H9 (cell line): ENCODE measurements at regions not wholly inside any gene's neighbourhood (a gene's known extent, or its start where the extent isn't known, plus 50 kb on each side); places are given as distances from the start of the nearest gene placed in this dataset.

Source experiments
- DNase-seq: peaks from one replicate; pipeline ENCODE4 v3.0.0-alpha.2; 2017
- H2AFZ ChIP-seq: one replicate; pipeline ENCODE4 v1.6.1; 2013; ENCODE audit warnings: mild to moderate bottlenecking, low read length, control low read depth, moderate library complexity
- H2AK5ac ChIP-seq: 2 replicates; pipeline ENCODE4 v1.6.1; 2013; ENCODE audit warnings: low read length, control low read depth, mixed read lengths; ENCODE audit not compliant: insufficient read length
- H2BK120ac ChIP-seq: one replicate; pipeline ENCODE4 v1.6.1; 2013; ENCODE audit warnings: low read depth, mild to moderate bottlenecking, low read length, control low read depth, inconsistent platforms; ENCODE audit not compliant: poor library complexity, severe bottlenecking
- H2BK12ac ChIP-seq: 2 replicates; pipeline ENCODE4 v1.6.1; 2013; ENCODE audit warnings: low read length, control low read depth, mixed read lengths, low read depth; ENCODE audit not compliant: insufficient read length
- H2BK15ac ChIP-seq: 2 replicates; pipeline ENCODE4 v1.6.1; 2013; ENCODE audit warnings: low read depth, low read length, control low read depth
- H2BK20ac ChIP-seq: one replicate; pipeline ENCODE4 v1.6.1; 2013; ENCODE audit warnings: low read depth, mild to moderate bottlenecking, low read length, control low read depth, inconsistent platforms; ENCODE audit not compliant: poor library complexity, severe bottlenecking
- H2BK5ac ChIP-seq: 2 replicates; pipeline ENCODE4 v1.6.1; 2013; ENCODE audit warnings: low read length, control low read depth, mixed read lengths; ENCODE audit not compliant: insufficient read length
- H3K14ac ChIP-seq: 2 replicates; pipeline ENCODE4 v1.6.1; 2013; ENCODE audit warnings: low read length, control low read depth; ENCODE audit not compliant: insufficient read depth
- H3K18ac ChIP-seq: 2 replicates; pipeline ENCODE4 v1.6.1; 2013; ENCODE audit warnings: low read depth, mild to moderate bottlenecking, mixed read lengths, low read length, control low read depth; ENCODE audit not compliant: insufficient read length
- H3K23ac ChIP-seq: 2 replicates; pipeline ENCODE4 v1.6.1; 2013; ENCODE audit warnings: low read length, control low read depth, mixed read lengths, low read depth; ENCODE audit not compliant: insufficient read length
- H3K23me2 ChIP-seq: 2 replicates; pipeline ENCODE4 v1.6.1; 2013; ENCODE audit warnings: low read depth, mild to moderate bottlenecking, mixed read lengths, low read length, control low read depth; ENCODE audit not compliant: insufficient read length, poor library complexity, severe bottlenecking
- H3K27ac ChIP-seq: 2 replicates; pipeline ENCODE4 v1.5.1; 2013; ENCODE audit warnings: low read length, control low read depth, mixed read lengths, low read depth; ENCODE audit not compliant: insufficient read length
- H3K27me3 ChIP-seq: 2 replicates; pipeline ENCODE4 v1.6.1; 2013; ENCODE audit warnings: low read length, control low read depth, inconsistent platforms; ENCODE audit not compliant: insufficient read depth
- H3K4ac ChIP-seq: 2 replicates; pipeline ENCODE4 v1.6.1; 2013; ENCODE audit warnings: low read depth, mild to moderate bottlenecking, control low read depth, inconsistent platforms, low read length, moderate library complexity
- H3K4me1 ChIP-seq: 2 replicates; pipeline ENCODE4 v1.6.1; 2013; ENCODE audit warnings: low read length, control low read depth, inconsistent platforms; ENCODE audit not compliant: insufficient read depth
- H3K4me2 ChIP-seq: 2 replicates; pipeline ENCODE4 v1.6.1; 2013; ENCODE audit warnings: low read length, control low read depth, mixed read lengths; ENCODE audit not compliant: insufficient read length, insufficient read depth
- H3K56ac ChIP-seq: 2 replicates; pipeline ENCODE4 v1.6.1; 2013; ENCODE audit warnings: low read depth, mild to moderate bottlenecking, mixed read lengths, low read length, control low read depth; ENCODE audit not compliant: insufficient read length
- H3K79me1 ChIP-seq: 2 replicates; pipeline ENCODE4 v1.6.1; 2013; ENCODE audit warnings: low read depth, mild to moderate bottlenecking, moderate library complexity, low read length, control low read depth, inconsistent platforms; ENCODE audit not compliant: insufficient read depth, poor library complexity, severe bottlenecking
- H3K79me2 ChIP-seq: 2 replicates; pipeline ENCODE4 v1.6.1; 2013; ENCODE audit warnings: low read length, control low read depth, inconsistent platforms; ENCODE audit not compliant: insufficient read depth
- H3K9ac ChIP-seq: 2 replicates; pipeline ENCODE4 v1.6.1; 2013; ENCODE audit warnings: low read length, control low read depth, mixed read lengths; ENCODE audit not compliant: insufficient read length; ENCODE audit errors: extremely low read depth
- H3K9me3 ChIP-seq: one replicate; pipeline ENCODE4 v1.6.1; 2013; ENCODE audit warnings: low read depth, low read length, inconsistent platforms; ENCODE audit not compliant: control insufficient read depth
- H3T11ph ChIP-seq: one replicate; pipeline ENCODE4 v1.6.1; 2013; ENCODE audit warnings: mild to moderate bottlenecking, low read length, control low read depth, inconsistent platforms
- H4K20me1 ChIP-seq: one replicate; pipeline ENCODE4 v1.6.1; 2013; ENCODE audit not compliant: control insufficient read depth, insufficient read length, insufficient read depth
- H4K5ac ChIP-seq: 2 replicates; pipeline ENCODE4 v1.6.1; 2013; ENCODE audit warnings: low read depth, mild to moderate bottlenecking, mixed read lengths, low read length, control low read depth; ENCODE audit not compliant: insufficient read length
- H4K8ac ChIP-seq: replicated peaks from 2 replicates; pipeline ENCODE4 v1.6.1; 2013; ENCODE audit warnings: low read length, control low read depth, mixed read lengths, low read depth; ENCODE audit not compliant: insufficient read length
- H4K91ac ChIP-seq: 2 replicates; pipeline ENCODE4 v1.6.1; 2013; ENCODE audit warnings: low read depth, mild to moderate bottlenecking, moderate library complexity, mixed read lengths, low read length, control low read depth; ENCODE audit not compliant: insufficient read length
- H3K27ac Mint-ChIP-seq, 3 experiments: 2 replicates in 2 of 3; 3 replicates in 1 of 3; pipeline ENCODE4 v1.8.0; 2020 to 2021; ENCODE audit warnings: mixed read lengths in 3 of 3, mild to moderate bottlenecking in 1 of 3, moderate library complexity in 1 of 3
- H3K27me3 Mint-ChIP-seq: 2 replicates; pipeline ENCODE4 v1.8.0; 2021; ENCODE audit warnings: low read depth, mild to moderate bottlenecking, moderate library complexity, mixed read lengths
- H3K36me3 Mint-ChIP-seq, 3 experiments: 2 replicates in 2 of 3; 3 replicates in 1 of 3; pipeline ENCODE4 v1.8.0; 2020 to 2021; ENCODE audit warnings: low read depth in 3 of 3, mixed read lengths in 3 of 3; ENCODE audit not compliant: insufficient read depth in 1 of 3
- H3K4me1 Mint-ChIP-seq, 2 experiments: 2 replicates each; pipeline ENCODE4 v1.8.0; 2020; ENCODE audit warnings: mixed read lengths in 2 of 2
- H3K4me3 Mint-ChIP-seq, 2 experiments: 2 replicates in 1 of 2; 3 replicates in 1 of 2; pipeline ENCODE4 v1.8.0; 2020 to 2021; ENCODE audit warnings: mild to moderate bottlenecking in 2 of 2, mixed read lengths in 2 of 2, moderate library complexity in 1 of 2
- H3K9me3 Mint-ChIP-seq, 2 experiments: 2 replicates in 1 of 2; 3 replicates in 1 of 2; pipeline ENCODE4 v1.8.0; 2020; ENCODE audit warnings: mild to moderate bottlenecking in 2 of 2, mixed read lengths in 2 of 2, moderate library complexity in 1 of 2
- CTCF ChIP-seq: fragments of 200-600 bp; sonication (generic); conservative IDR thresholded peaks from 3 replicates; pipeline ENCODE4 v1.8.0; 2021; ENCODE audit warnings: antibody characterized with exemption, mild to moderate bottlenecking
- WGBS: extraction: QIAGEN DNeasy Blood & Tissue Kit; methylation state at CpG from one replicate; pipeline ENCODE4 v1.1.7; 2013; ENCODE audit warnings: missing lambda C conversion rate, low lambda C conversion rate, mixed read lengths; ENCODE audit not compliant: insufficient read length; ENCODE audit errors: extremely low coverage; 5-methylcytosine and 5-hydroxymethylcytosine counted together

DNA sequence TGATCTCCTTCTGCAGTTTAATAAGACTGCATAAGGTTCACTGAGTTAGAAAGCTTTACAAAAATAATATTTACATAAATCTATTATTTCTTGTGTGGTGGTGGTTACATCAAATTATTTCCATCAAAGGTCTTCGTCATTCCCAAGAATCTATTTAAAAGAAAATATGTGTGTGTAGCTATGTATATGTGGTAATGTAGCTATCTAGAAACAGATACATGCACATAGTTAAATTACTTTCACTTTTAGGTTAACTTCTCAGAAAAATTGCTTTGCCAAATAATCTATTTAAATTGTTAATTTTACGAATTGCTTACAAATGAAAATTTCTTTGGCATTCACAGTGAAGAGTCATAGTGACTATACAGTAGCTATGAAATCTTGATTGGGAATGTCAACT lies 633.2 kb downstream of the DMRTA1 start:
- Histone ChIP-seq H2BK15ac (no peak overlapping the region), H2BK5ac (no peak overlapping the region), H4K91ac (no peak overlapping the region), H3K9ac (no peak overlapping the region), H3K23me2 (no peaks in the 10 kb centered on the region), H3K14ac (no peak overlapping the region), H3K56ac (no peak overlapping the region), H3T11ph (no peak overlapping the region), H2BK120ac (no peak overlapping the region), H3K9me3 (no peaks in the 10 kb centered on the region), H4K8ac (no peak overlapping the region), H3K4me1 (no peaks in the 10 kb centered on the region; the same call in 1 of the 2 replicates), H2AK5ac (no peak overlapping the region), H3K27me3 (no peaks in the 10 kb centered on the region), H3K79me1 (no peaks in the 10 kb centered on the region), H2BK20ac (no peak overlapping the region), H3K4me2 (no peak overlapping the region), H3K4ac (no peak overlapping the region), H3K79me2 (no peaks in the 10 kb centered on the region), H4K20me1 (no peaks in the 10 kb centered on the region), H3K23ac (no peak overlapping the region), H2AFZ (no peak overlapping the region), H3K27ac (no peak overlapping the region), H2BK12ac (no peak overlapping the region), H4K5ac (no peak overlapping the region), H3K18ac (no peak overlapping the region)
- H3K27ac Mint-ChIP-seq, result no peak overlapping the region
- H3K36me3 Mint-ChIP-seq, result peaks cover 1 to 11% (median 2%) of the 10 kb centered on the region in 3 experiments; a peak in 4 of 7 replicates
- TF ChIP-seq CTCF, result no peak
- H3K4me1 Mint-ChIP-seq, result peaks cover 16% of the 10 kb centered on the region in 2 experiments
- no CpG with 5 or more reads among the region's 2 CpGs for WGBS
- H3K4me3 Mint-ChIP-seq, result no peak overlapping the region
- no peak for DNase-seq
- H3K9me3 Mint-ChIP-seq, result peaks cover 0 to 9% of the 10 kb centered on the region in 2 experiments; a peak in 3 of 5 replicates
- no peaks in the 10 kb centered on the region for H3K27me3 Mint-ChIP-seq
